GM12865 (cell line): ENCODE measurements at regions not wholly inside any gene's neighbourhood (a gene's known extent, or its start where the extent isn't known, plus 50 kb on each side); places are given as distances from the start of the nearest gene placed in this dataset.

Source experiments
- DNase-seq: peaks from one replicate; pipeline ENCODE4 v3.0.0; 2010; ENCODE audit warnings: low read depth
- H3K4me3 ChIP-seq: 2 replicates; pipeline ENCODE4 v1.5.1; 2011; ENCODE audit warnings: mild to moderate bottlenecking, low read depth, low read length, control low read depth
- TF ChIP-seq, protein P1 (sequence below): IDR thresholded peaks from 2 replicates; pipeline ENCODE4 v1.5.1; 2011; ENCODE audit warnings: low read length, control low read depth, low read depth, inconsistent platforms; ENCODE audit not compliant: insufficient read depth; ENCODE audit errors: missing control alignments

DNA sequence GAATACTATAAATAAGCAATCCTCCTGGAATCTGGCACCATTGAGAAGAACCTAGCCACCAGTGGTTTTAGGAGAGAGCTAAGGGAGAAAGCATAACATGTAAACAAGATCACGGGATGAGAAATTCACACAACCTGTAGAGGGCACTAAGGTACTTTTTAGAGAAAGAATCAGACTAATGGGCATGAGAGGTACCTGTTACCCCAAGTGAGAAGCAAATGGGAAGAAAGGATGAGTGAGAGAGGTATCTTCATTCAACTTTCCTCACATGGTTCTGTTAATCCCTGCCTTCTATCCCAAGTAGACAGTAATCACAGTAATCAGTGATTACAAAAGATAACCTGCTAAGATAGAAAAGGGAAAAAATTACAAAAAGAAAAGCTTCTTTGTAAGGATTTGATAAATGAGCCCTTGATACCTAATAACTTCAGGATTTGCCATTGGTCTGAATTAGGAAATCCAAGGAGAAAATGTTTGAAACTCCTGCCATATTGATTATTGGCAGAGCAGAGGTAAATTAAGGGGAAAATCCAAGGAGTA is 251.1 kb upstream of the ADGRL2 start:
- peak; percentile 63 for DNase-seq
- no peak overlapping the region for H3K4me3 ChIP-seq
- TF ChIP-seq, protein P1, sequence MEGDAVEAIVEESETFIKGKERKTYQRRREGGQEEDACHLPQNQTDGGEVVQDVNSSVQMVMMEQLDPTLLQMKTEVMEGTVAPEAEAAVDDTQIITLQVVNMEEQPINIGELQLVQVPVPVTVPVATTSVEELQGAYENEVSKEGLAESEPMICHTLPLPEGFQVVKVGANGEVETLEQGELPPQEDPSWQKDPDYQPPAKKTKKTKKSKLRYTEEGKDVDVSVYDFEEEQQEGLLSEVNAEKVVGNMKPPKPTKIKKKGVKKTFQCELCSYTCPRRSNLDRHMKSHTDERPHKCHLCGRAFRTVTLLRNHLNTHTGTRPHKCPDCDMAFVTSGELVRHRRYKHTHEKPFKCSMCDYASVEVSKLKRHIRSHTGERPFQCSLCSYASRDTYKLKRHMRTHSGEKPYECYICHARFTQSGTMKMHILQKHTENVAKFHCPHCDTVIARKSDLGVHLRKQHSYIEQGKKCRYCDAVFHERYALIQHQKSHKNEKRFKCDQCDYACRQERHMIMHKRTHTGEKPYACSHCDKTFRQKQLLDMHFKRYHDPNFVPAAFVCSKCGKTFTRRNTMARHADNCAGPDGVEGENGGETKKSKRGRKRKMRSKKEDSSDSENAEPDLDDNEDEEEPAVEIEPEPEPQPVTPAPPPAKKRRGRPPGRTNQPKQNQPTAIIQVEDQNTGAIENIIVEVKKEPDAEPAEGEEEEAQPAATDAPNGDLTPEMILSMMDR = peak; percentile 45

DNA sequence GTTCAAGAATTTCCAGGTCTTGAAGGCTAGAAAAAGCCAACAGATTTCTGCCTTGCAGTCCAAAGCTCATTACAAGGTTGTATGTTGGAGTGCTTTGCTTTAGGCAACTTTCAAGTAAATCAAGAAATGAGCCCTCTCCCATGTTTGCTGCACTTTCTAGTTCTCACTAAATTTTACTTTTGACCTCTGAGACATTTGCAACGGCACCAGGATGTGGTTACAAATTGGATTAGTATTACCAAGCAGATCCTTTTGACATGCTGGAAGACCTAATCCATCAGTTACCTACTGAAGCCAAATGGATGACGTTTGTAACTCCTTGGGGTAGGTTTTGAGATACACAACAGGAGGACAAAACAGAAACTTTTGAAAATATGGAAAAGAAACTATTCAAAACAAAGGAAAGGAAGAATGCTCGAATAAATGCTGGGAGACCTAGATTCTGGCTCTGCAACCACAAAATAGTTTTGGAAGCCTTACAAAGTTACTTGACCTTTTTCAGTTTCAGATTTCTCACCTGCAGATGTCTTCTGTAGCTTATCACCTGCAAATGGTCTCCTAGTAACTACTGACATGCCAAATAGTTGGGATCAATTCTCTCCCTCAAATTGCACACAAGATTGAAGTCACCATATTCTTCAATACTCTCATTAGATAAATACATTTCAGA is 251.7 kb upstream of the ADGRL2 start:
- peak; percentile 81 for DNase-seq
- TF ChIP-seq, protein P1 = no peak
- H3K4me3 ChIP-seq = no peak overlapping the region

- TF ChIP-seq, protein P1 = no peak
- peak; percentile 80 for DNase-seq
- H3K4me3 ChIP-seq = no peak overlapping the region
Measured at GRCh38 chr1:81547912-81548303, 252.8 kb upstream of the ADGRL2 start.

DNA sequence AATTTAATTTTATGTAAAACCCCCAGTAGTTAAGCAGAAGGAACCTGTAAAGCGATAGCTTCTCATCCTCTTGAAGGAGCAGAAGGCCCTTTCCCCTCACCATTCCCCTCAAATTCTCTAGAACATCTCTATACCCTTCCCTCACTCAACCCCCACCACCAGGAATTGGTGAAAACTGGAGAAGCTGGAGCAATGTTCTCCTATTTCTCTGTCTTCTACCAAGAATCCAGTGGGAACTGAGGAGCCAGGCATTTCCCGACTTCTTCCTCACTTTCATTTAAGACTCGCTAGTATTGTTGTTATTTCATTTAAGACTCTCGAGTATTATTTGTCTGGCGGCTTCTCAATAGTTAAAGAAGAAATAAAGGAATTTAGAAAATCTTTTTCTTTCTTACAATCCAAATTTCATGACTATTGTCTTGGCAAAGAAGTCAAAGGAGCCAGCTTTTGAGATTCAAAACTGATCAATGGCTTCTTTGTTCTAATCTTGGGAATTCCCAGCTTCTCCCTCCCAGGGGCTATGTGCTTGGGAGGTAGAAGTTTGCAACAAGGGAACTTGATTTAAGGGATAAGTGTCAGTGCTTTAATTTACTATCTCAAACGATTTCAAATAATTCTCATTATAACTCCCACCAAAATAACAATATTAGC is 253.3 kb upstream of the ADGRL2 start:
- TF ChIP-seq, protein P1 = no peak
- no peak overlapping the region for H3K4me3 ChIP-seq
- no peak for DNase-seq

GRCh38 chr1:81545734-81546133 is 255.0 kb upstream of the ADGRL2 start:
- no peak for DNase-seq
- TF ChIP-seq, protein P1 = no peak
- no peak overlapping the region for H3K4me3 ChIP-seq

- no peak for DNase-seq
- TF ChIP-seq, protein P1 = no peak
- no peak overlapping the region for H3K4me3 ChIP-seq
Measured at GRCh38 chr1:81543764-81544163, 257.0 kb upstream of the ADGRL2 start.

- H3K4me3 ChIP-seq = no peak overlapping the region
- DNase-seq = no peak
- TF ChIP-seq, protein P1 = no peak
Measured at GRCh38 chr1:81542196-81542595, 258.5 kb upstream of the ADGRL2 start.
